22Rv1 (cell line): ENCODE measurements at regions not wholly inside any gene's neighbourhood (a gene's known extent, or its start where the extent isn't known, plus 50 kb on each side); places are given as distances from the start of the nearest gene placed in this dataset.

Source experiments
- ZFX ChIP-seq: fragments of 450-650 bp; IDR thresholded peaks from 2 replicates; pipeline ENCODE4 v1.6.1; 2017; ENCODE audit warnings: antibody characterized with exemption, borderline replicate concordance
- TF ChIP-seq, protein P1 (sequence below): fragments of 450-650 bp; IDR thresholded peaks from 2 replicates; pipeline ENCODE4 v1.5.1; 2017; ENCODE audit warnings: mild to moderate bottlenecking

DNA sequence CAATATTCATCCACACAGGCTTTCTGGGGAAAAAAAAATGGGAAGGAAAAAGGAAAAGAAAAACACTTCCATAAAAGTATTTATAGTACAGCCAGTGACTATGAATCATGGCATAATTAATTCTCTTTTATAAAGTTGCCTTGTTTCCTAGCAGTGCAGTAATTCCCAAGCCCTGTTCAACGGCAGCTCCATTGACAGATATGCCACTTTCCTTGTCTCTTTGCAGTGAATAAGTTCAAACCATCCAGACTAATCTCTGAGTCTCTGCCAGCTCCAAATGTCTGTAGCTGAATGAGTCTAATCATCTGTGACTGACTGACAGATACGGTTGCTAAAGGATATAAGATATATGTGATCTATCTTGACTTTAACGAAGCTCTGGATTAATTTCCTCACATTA, 52.9 kb upstream of the KCNJ16 start:
- TF ChIP-seq, protein P1, sequence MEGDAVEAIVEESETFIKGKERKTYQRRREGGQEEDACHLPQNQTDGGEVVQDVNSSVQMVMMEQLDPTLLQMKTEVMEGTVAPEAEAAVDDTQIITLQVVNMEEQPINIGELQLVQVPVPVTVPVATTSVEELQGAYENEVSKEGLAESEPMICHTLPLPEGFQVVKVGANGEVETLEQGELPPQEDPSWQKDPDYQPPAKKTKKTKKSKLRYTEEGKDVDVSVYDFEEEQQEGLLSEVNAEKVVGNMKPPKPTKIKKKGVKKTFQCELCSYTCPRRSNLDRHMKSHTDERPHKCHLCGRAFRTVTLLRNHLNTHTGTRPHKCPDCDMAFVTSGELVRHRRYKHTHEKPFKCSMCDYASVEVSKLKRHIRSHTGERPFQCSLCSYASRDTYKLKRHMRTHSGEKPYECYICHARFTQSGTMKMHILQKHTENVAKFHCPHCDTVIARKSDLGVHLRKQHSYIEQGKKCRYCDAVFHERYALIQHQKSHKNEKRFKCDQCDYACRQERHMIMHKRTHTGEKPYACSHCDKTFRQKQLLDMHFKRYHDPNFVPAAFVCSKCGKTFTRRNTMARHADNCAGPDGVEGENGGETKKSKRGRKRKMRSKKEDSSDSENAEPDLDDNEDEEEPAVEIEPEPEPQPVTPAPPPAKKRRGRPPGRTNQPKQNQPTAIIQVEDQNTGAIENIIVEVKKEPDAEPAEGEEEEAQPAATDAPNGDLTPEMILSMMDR = no peak
- no peak for TF ChIP-seq ZFX
